ENCODE measurements at regions not wholly inside any gene's neighbourhood (a gene's known extent, or its start where the extent isn't known, plus 50 kb on each side); places are given as distances from the start of the nearest gene placed in this dataset.
"Not testable (repeated sequence)": the region's sequence is repeated elsewhere in the genome, so short reads cannot be mapped to it uniquely, and the experiment has no call there.

DNA sequence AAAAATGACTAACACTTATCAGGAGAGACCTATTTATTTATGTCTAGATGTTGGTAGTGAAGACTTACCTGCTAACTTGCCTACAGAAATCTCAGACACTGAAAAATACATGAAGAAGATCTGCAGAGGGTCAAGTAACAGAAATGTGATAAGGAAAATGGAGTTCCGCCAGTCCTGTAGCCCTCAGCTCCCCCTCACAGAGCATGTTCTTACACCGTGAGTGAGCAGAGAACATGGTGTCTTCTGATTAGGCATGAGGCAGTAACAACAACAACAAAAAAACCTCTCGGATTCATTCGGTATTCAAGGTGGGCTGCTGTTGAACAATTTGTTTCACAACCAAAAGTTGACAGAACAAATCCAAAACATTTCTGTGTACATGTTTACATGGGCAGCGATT lies 162.0 kb upstream of the SNX2 start:
- DNase-seq (ENCODE audit: low read depth) (no peak), FAIRE-seq (no peak)
- H3K4me3 ChIP-seq (ENCODE audit: low read depth, low read length) = no peak overlapping the region
- no peaks in the 10 kb centered on the region for H3K27me3 ChIP-seq (ENCODE audit: control insufficient read depth, insufficient read depth, low read length)
- no peaks in the 10 kb centered on the region for H3K36me3 ChIP-seq (ENCODE audit: control insufficient read depth, insufficient read depth, low read length)
- TF ChIP-seq, protein P1, sequence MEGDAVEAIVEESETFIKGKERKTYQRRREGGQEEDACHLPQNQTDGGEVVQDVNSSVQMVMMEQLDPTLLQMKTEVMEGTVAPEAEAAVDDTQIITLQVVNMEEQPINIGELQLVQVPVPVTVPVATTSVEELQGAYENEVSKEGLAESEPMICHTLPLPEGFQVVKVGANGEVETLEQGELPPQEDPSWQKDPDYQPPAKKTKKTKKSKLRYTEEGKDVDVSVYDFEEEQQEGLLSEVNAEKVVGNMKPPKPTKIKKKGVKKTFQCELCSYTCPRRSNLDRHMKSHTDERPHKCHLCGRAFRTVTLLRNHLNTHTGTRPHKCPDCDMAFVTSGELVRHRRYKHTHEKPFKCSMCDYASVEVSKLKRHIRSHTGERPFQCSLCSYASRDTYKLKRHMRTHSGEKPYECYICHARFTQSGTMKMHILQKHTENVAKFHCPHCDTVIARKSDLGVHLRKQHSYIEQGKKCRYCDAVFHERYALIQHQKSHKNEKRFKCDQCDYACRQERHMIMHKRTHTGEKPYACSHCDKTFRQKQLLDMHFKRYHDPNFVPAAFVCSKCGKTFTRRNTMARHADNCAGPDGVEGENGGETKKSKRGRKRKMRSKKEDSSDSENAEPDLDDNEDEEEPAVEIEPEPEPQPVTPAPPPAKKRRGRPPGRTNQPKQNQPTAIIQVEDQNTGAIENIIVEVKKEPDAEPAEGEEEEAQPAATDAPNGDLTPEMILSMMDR (IDR thresholded peaks at IDR 0.05; ENCODE audit: insufficient read depth, low read length, severe bottlenecking) = no peak

DNA sequence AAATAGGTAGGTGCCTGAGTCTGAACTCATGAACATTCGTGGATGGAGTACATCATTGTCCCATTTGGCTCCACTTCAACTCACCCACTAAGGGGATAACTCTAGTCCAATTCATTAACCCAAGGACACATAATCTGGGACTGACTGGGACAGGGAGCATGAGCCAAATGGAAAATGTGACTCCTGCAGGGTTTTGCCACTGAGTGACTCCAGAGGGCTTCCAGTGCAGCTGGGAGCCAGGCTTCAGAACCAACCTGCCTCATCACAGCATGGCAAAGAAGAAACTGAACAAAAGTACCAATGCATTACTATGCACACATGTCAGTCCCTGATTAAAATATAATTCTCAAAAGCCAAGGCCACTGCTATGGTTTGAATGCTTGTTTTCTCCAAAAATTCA lies 159.7 kb upstream of the SNX2 start:
- no peak for DNase-seq (ENCODE audit: low read depth)
- TF ChIP-seq, protein P1 (IDR thresholded peaks at IDR 0.05; ENCODE audit: insufficient read depth, low read length, severe bottlenecking) = no peak
- FAIRE-seq = no peak
- H3K4me3 ChIP-seq (ENCODE audit: low read depth, low read length) = no peak overlapping the region
- no peaks in the 10 kb centered on the region for H3K36me3 ChIP-seq (ENCODE audit: control insufficient read depth, insufficient read depth, low read length)
- H3K27me3 ChIP-seq (ENCODE audit: control insufficient read depth, insufficient read depth, low read length) = no peaks in the 10 kb centered on the region

DNA sequence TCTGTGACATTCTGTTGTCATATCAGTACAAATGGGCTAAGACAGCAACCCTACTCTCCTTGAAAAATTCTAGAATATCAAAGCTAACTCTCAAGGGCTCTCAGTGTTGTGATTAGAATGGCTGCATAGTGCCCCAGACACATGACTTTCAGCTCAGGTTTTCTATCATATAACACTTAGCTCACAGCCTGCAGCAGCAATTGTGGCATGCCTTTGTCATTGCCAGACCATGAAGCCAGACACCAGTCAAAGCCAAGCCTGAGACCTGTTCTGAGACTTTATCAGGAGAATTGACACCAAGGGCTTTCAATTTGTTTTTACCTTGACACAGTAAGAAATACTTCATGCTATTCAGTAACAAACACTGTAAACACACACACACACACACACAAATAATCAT lies 159.0 kb upstream of the SNX2 start:
- FAIRE-seq (no peak), DNase-seq (ENCODE audit: low read depth) (no peak)
- Histone ChIP-seq H3K27me3 (ENCODE audit: control insufficient read depth, insufficient read depth, low read length) (no peaks in the 10 kb centered on the region), H3K4me3 (ENCODE audit: low read depth, low read length) (no peak overlapping the region), H3K36me3 (ENCODE audit: control insufficient read depth, insufficient read depth, low read length) (no peaks in the 10 kb centered on the region)
- TF ChIP-seq, protein P1 (IDR thresholded peaks at IDR 0.05; ENCODE audit: insufficient read depth, low read length, severe bottlenecking) = no peak

DNA sequence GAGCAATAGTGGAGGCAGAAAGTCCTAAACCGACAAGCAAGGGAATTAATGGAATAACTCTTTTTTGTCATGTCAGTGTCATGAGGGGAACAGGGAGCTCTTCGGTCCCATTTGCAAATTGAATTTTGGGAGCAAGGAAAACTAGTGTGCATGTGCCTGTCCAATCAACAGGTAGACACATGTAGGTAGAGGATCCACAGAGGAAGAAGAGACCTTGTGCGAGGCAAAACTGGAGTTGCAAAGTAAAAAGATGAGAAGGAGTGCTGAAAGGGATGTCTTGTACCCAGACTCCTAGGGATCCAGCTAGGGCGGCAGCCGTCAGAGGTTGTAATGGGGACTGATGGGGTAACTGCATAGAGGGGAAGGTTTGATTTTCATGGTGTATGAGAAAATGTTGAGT lies 156.8 kb upstream of the SNX2 start:
- H3K36me3 ChIP-seq (ENCODE audit: control insufficient read depth, insufficient read depth, low read length); H3K4me3 ChIP-seq (ENCODE audit: low read depth, low read length); FAIRE-seq; DNase-seq (ENCODE audit: low read depth); H3K27me3 ChIP-seq (ENCODE audit: control insufficient read depth, insufficient read depth, low read length): not testable (repeated sequence)

DNA sequence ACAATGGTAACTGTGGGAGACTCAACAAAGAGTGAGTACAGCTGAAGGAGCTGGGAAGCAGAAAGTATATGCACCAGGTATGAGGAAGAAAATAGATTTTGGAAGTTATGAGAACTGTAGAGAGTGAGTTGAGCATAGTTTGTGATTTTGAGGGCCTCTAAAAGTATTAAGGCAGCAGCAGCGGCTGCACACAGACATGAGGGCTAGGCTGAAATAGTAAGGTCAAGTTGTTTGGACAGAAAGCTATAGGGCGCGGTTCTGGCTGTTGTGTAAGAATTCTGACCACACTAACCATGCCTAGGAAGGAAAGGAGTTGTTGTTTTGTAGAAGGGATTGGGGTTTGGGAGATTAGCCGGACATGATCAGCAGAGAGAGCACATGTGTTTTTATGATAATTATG lies 154.1 kb upstream of the SNX2 start:
- H3K4me3 ChIP-seq (ENCODE audit: low read depth, low read length); H3K36me3 ChIP-seq (ENCODE audit: control insufficient read depth, insufficient read depth, low read length); DNase-seq (ENCODE audit: low read depth); FAIRE-seq; H3K27me3 ChIP-seq (ENCODE audit: control insufficient read depth, insufficient read depth, low read length): not testable (repeated sequence)

DNA sequence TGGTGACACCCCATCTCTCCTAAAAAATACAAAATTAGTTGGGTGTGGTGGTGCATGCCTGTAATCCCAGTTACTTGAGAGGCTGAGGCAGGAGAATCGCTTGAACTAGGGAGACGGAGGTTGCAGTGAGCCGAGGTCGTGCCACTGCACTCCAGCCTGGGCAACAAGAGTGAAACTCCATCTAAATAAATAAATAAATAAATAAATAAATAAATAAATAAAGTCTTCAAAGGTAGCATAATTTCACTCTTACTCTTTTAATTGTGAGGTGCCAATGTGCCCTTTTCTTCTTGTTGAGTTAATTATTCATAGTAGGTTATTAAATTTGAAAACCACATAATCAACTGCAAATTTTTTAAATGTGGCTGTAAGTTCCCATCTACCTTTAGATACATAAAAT lies 146.2 kb upstream of the SNX2 start:
- DNase-seq (ENCODE audit: low read depth); H3K4me3 ChIP-seq (ENCODE audit: low read depth, low read length); H3K27me3 ChIP-seq (ENCODE audit: control insufficient read depth, insufficient read depth, low read length); FAIRE-seq; H3K36me3 ChIP-seq (ENCODE audit: control insufficient read depth, insufficient read depth, low read length): not testable (repeated sequence)

DNA sequence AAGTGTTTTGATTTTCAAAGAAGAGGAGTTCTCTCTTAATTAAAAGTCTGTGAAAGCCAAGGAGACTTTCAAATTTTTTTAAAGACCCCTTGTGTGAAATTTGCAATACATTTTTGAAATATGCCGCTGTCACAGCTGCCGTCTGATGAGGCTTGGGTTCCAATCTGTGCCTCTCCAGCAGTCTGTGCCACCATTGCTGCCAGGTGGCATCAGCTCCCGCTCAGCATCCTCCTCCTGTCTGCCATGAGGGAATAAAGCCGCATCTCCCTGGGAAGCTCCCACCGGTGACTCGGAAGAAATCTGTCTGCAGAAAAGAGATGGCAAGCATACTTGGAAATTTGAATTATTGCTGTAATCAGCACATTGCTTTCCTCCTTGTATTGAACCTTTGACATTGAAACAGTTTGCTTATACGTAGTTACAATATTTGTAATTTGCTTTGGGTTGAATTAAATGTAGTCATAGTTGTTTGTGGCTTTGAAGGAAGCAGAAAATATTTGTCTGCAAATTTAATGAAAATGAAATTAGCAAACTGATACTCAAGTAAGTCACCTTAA lies 145.7 kb upstream of the SNX2 start:
- Histone ChIP-seq H3K36me3 (ENCODE audit: control insufficient read depth, insufficient read depth, low read length) (no peaks in the 10 kb centered on the region), H3K27me3 (ENCODE audit: control insufficient read depth, insufficient read depth, low read length) (no peaks in the 10 kb centered on the region), H3K4me3 (ENCODE audit: low read depth, low read length) (no peak overlapping the region)
- FAIRE-seq (no peak), DNase-seq (ENCODE audit: low read depth) (no peak)
- TF ChIP-seq, protein P1 (IDR thresholded peaks at IDR 0.05; ENCODE audit: insufficient read depth, low read length, severe bottlenecking) = no peak

Measured in bronchial epithelial cell (primary cell).